COLO668 (cell line): ENCODE measurements at regions not wholly inside any gene's neighbourhood (a gene's known extent, or its start where the extent isn't known, plus 50 kb on each side); places are given as distances from the start of the nearest gene placed in this dataset.

Experiments used
- DNase-seq: peaks from one replicate; lab custom pipeline; 2025; ENCODE audit not compliant: unreplicated experiment; lab: John Stamatoyannopoulos, UW

DNA sequence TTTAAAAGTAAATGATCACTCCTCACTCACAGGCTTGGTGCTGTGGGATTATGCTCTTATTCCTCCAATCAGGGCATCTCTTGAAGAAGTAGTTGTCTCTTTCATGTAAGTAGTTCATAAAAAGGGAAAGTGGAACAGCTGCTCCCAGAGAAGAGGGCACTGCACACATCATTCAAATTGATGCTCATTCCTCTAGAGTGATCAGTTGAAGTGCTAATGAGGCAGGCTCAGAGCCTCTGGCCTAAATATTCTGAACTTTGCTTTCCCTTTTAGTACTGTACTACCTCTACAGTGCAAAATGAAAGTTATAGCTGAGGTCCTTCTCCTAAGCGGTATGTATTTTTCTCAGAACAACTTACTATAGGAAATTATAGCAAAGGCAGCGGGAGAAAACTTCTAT lies 1453.1 kb downstream of the ARAP2 start:
- DNase-seq: no peak

DNA sequence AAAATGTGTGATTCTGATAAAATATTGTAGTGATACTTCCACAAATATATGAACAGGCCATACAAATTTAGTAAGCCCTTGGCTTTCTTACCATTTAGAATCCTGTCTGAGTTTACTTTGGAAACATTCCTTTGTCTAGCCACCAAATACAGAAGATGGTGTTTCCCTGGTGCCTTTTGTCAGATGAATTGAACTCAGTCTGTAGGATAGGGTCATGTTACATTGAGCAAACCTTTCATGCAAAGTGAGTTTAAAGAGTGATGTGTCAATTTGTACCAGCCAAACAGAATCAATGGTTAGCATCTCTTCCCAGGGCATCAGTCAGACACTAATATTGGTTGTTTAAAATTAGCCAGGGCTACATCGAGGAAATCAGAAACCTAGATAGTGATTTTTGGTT lies 1443.4 kb downstream of the ARAP2 start:
- DNase-seq: no peak

DNA sequence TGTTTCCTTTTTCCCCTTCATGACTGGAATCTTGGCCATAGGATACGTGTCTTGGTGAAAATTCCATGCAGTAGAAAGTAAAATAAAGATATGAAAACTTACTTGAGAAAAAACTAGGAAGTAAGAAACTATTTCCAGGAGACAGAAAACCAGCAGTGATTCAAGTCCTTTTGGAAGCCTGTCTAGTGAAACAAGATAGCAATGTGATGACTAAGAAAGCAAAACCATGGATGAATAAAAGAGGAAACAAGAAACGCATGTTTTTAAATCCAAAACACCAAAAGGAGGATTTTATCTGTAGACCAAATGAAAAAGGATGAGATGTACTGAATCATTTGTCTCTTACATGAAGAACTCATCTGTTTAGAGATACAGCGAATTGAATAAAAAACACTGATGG lies 1430.0 kb downstream of the ARAP2 start:
- no peak for DNase-seq

DNA sequence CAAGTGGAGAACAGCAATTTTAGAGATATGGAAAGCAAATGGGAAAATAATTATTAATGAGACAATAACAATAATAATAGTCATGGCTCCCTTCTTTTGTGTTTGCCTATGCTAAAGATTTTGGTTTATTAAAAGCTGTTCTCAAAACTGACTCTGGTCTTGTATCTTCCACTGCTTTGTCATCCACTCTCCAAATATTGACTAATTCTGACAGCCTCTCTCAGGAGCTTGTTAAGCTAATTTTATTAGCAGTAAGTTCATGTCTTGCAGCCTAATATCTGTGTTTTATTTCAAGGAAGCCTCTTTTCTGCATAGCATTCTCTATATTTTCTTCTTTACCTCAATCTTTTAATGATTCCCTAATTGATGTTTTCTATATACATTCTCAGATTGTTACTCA lies 1419.8 kb downstream of the ARAP2 start:
- no peak for DNase-seq

DNA sequence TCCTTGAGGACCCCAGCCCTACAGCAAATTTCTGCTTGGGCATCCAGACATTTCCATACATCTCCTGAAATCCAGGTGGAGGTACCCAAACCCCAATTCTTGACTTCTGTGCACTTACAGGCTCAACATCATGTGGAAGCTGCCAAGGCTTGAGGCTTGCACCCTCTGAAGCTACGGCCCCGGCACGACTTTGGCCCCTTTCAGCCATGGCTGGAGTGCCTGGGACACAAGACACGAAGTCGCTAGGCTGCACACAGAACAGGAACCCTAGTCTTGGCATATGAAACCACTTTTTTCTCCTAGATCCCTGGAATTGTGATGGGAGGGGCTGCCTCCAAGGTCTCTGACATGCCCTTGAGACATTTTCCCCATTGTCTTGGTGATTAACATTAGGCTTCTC lies 1417.7 kb downstream of the ARAP2 start:
- DNase-seq: no peak

DNA sequence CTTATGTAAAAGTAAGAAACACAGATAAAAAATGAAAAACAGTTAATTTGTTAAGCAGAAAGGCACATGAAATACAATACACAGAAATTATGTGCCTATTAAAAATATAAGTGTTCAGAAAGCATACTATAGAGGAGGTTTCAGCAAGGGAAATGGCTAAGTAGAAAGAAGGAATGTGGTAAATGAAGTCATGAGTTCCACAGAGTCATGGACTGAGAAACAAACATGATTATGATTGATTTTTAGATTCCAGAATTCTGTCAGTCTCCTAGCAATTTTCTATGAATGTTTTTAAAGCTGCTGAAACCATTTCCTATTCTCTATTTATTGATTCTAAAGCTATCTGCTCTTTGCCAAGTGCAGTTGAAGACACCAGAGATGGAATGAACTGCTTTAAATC lies 1398.4 kb downstream of the ARAP2 start:
- DNase-seq: no peak

DNA sequence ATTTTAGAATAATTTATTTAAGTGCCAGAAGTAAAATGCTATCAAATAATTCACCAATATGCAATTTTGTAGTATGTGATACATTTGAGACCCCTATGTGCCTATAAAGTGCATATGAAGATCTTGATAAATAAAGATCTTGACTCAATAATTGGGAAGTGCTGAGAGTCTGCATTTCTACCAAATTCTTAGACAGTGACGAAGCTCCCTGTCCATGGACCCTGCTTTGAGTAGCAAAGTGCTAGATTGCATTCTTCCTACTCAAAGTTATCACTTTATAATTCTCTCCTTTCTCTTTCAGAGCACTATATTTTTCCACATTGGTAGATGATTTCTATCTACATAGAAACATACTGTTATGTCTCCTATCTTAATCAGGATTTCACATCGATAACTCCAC lies 1393.9 kb downstream of the ARAP2 start:
- no peak for DNase-seq

DNA sequence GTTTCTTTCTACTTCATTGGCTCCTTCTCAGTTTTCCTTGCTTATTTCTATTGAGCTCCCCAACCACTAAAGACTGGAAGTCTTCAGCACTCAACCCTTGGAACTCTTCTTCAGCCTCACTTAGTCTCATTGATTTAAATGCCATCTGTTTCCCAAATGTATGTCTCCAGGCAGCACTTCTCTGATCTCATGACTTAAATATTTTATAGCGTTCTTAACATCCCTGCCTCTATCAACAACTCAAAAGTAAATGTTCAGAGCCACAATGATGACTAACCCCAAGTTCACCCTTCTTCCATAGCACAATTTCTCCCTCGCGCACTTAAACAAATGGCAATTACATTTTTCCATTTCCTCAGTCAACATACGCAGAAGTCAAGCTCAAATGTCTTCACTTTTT lies 1393.3 kb downstream of the ARAP2 start:
- no peak for DNase-seq

DNA sequence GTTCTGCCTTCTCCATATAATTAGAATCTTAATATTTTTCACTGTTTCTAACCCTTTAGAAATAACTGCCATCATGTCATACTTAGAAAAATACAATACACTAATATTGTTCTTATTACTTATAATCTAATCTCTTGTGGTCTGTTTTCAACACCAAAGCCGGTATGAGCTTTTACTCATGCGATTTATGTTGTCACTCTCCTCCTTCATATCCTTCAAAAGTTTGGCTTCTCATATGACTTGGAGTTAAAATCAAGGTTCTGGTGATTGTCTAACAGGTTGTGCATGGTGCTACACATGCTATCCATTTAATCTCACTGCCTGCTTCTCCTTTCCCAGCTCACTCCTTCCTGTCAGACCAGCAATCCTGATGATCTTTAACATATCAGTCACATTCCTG lies 1392.9 kb downstream of the ARAP2 start:
- DNase-seq: no peak

DNA sequence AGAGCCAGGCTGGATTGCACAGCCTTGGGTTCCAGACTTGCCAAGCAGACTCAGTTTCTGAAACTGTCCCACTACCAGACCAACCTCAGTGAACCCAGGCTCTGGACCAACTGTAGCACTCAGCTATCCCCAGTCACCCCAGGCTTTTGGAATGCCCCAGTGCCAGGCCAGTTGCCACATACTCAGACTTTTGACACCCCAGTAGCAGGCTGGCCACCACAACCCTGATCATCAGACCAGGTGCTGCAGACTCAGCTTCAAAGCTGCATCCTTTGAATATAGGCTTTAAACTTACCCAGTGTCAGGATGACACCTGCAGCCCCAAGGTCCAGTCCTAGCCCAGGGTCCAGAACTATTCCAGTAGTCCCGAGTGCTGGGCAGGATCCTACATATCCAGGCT lies 1389.9 kb downstream of the ARAP2 start:
- no peak for DNase-seq

DNA sequence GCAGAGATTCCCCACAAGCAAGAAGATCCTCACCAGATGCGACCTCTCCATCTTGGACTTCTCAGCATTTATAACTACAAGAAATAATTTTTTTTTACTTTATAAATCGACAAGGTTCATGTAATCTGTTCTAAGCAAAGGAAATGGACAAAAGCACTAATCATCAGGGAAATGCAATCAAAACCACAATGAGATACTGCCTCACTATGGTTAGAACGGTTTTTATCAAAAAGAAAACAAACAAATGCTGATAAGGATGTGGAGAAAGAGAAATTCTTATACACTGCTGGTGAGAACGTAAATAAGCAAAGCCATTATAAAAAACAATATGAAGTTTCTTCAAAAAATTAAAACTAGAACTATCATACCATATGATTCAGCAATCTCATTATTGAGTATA lies 1382.6 kb downstream of the ARAP2 start:
- DNase-seq: no peak

DNA sequence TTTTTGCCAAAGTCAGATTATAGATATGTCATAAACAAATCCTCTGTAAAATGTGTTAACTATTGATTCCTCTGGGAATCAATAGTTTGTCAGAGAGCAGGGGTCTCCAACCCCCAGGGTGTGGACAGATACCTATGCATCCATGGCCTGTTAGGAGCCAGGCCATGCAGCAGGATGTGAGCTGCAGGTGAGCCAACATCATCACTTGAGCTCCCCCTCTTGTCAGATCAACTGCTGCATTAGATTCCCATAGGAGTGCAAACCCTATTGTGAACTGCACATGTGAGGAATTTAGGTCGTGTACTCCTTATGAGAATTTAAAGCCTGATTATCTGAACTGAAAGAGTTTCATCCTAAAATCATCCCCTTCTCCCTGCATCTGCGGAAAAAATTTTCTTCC lies 1365.4 kb downstream of the ARAP2 start:
- peak; percentile 11 for DNase-seq

DNA sequence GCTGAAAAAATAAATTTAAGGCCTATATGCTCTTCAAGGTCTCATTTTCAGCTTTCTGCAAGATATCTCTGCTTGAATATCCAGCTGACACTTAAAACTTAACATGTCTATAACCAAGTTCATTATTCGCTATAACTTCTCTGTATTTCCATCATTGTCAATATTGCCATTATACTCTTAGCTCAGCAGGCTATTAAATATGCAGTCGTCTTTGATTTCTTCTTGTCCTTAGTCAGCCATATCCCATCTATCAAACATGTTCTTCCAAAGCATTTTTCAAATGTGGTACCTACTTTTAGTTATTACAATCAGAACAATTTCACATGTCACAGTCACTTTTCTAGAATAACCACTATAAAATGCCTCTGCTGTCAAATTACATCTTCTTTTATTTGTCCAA lies 1364.1 kb downstream of the ARAP2 start:
- DNase-seq: no peak

DNA sequence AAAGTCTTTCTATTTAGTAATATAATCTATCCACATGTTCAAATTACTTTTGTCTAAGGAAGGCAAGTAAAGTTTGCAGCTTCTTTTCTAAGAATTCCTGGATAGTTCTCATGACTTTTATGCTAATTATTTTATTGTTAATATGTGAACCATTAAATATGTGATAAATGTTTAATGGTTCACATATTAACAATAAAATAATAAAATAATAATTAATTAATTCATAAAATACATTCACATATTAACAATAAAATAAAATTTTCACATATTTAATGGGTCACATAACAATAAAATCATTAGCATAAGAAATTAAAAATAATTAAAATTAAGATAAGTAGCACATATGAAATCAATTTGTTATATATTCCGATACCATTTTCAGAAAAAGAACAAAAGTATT lies 1352.4 kb downstream of the ARAP2 start:
- DNase-seq: no peak

DNA sequence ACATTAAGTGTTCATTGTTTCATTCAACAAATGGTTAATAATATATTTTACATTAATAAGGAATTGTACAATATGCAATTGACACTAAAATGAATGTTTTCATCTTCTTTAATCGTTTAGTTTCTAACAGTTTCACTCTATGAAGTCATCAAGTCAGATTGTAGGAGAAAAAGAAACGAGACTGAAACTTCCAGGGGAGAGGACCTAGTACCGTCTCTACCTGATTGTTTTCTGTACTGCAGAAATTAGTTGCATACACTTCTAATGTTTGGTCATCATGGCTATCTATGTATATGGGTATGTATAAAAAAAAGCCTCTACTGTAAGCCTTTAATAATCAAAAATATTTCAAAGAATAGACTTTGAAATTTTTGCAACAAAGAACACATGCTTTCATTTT lies 1350.9 kb downstream of the ARAP2 start:
- DNase-seq: no peak

DNA sequence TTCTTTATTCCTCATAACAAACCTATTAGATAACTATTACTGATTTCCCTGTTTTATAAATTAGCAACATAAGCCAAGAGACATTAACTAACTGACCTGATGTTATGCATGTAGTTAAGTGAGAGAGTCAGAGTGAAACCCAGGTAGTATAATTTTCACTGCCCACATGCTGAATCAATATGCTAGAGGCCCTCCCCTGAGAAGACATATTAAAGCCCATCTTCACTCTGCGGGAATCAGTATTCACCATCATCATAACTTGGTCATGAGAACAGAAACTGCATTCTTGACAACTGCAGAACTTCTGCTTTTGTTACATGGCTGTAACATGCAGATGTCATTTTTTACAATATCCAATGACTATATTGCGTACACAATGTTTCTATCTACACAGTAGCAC lies 1324.3 kb downstream of the ARAP2 start:
- no peak for DNase-seq

DNA sequence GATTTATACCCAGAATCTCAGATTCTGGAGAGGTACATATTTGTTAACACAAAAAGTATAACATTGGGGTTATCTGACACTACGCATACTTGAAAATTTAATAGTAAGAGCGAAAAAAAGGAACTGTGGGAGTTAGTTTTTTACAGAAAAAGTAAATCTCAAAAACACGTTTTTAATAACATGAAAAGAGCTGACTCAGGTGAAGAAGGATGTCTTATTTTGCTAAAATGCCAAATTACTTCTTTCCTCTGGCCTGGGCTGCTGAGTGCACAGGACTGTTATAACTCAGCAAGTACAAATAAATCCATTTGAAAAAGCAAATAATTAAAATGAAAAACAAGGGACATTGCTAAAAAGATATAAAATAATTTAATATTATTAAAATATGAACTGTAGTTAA lies 1322.9 kb downstream of the ARAP2 start:
- DNase-seq: no peak

DNA sequence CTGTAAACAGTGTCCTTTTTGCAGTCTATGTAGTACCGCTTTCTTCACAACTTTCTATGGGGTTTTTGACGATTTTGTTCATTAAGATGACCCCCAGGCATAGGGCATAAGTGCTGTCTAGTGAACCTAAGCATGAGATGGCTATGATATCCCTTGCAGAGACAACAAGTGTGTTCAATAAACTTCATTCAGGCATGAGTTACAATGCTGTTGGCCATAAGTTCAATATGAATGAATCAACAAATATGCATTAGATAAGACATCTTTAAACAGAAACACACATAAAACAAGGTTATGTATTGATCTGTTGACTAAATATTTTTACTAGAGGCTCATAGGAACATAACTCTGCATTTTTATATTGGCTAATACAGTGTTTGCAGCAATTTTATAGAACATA lies 1322.0 kb downstream of the ARAP2 start:
- no peak for DNase-seq

DNA sequence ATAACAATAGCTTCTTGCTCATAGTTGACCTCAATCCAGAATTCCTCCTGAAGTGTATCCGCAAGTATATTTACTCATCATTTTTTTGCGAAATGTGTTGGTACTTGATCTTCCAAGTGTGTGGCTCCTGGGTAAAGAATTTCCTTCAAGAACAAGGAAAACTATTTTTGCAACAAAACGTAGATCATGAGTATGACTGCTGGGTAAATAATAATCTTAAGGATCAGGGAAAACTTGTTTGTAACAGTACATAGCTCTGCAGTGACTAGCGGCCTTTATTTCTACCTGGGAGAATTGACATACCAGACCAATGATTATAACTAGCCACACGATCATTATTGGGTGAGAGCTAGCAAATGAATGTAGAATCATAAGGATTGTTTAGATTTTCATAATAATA lies 1311.7 kb downstream of the ARAP2 start:
- DNase-seq: no peak

DNA sequence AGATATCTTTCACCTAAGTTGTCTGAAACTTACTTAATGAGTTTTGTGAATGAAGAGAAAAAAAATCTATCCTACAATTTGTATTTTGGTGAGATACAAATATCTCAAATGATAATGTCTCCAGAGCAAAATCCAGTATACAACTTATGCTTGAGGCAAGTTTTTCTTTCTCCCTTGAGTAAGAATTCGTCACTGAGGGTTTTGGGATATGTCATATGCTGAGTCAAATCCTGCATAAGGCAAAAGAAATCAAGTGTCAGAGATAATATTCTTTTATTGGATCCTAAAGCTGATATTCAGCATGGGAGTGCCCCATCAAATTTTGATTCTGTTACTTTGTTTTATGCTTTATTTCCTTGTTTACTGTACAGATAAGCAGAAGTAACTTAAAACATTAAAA lies 1308.6 kb downstream of the ARAP2 start:
- DNase-seq: no peak

DNA sequence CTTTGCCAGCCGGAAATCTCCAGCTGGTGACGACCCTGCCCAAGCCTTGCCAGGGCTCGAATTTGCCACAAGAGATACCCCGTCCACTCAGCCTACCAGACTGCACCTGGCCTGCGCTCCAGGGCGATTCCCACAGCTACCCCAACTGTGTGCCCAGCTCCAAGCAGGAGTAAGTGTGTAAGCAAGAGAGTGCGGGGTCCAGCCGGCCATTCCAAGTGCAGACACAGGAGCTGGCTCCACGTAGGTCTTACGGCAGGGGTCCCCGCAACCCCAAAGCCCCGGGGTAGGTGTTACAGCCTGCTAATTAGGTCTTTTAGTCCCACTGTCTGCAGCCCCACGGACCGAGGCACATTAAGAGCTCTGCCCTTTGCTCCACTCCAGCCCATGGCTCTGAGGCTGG lies 1305.2 kb downstream of the ARAP2 start:
- DNase-seq: no peak

DNA sequence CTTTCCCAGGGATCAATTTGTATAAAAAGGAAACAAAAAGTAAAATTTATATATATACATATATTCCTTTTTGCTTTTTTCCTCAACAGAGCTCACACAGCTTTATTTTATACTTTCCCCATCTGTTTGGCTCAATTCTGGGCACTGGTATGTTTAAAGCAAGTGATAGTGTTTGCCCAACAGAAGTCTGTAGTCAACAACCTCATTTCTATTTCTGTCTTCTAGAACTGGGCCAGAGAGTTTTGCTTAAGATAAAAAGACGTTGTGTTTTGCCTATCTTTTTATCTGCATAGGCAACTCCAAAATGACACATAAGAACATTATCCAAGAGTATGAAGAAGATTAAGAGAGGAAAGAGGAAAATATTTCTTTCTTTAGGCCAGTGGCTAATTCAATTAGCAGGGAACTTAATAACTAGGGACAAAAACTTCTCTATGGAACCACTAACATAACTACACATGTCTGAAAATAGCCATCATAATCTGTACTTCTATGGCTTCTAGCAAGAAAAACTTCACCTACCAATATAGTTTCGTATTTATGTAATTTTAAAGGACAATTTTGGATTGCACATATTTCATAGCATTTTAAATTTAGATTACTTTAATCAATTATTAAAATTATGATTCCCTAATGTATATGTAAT lies 1300.5 kb downstream of the ARAP2 start:
- no peak for DNase-seq

DNA sequence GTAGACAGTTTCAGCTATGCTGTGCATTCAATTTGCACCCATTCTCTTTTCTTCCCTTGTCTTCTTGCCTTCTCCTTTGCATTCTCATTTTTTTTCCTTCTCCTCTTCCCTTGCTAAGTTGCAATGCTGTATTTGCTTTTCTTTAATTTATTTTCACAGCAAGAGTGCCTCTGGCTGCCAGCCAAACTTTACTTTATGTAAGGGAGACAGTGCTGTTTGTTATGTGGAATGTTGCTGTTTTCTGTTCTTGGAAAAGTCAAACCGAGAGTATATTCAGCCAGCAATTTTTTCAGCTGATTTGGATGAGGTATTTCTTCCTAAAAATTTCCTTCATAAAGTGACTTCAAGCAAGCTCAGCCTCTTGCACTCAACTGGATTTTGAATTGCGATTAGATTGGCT lies 1293.4 kb downstream of the ARAP2 start:
- peak; percentile 9 for DNase-seq
